ENCODE measurements at regions not wholly inside any gene's neighbourhood (a gene's known extent, or its start where the extent isn't known, plus 50 kb on each side); places are given as distances from the start of the nearest gene placed in this dataset.

GRCh38 chr5:173753307-173754168 lies 134.6 kb upstream of the CPEB4 start:
- TF ChIP-seq ZNF701 (tag by site-specific recombination; IDR thresholded peaks at IDR 0.05) (no peak), YY1 (tag by site-specific recombination; IDR thresholded peaks at IDR 0.05) (peak; percentile 59; the same call in 1 of the 2 replicates), PRDM1 (tag by site-specific recombination; IDR thresholded peaks at IDR 0.05) (0 out of 2 replicates have a peak, but pooled peaks have one; percentile 31), REST (tag by site-specific recombination; IDR thresholded peaks at IDR 0.05) (no peak), OSR2 (tag by site-specific recombination; IDR thresholded peaks at IDR 0.05) (peak; percentile 61), MYNN (tag by site-specific recombination; IDR thresholded peaks at IDR 0.05; ENCODE audit: borderline replicate concordance) (no peak), ZNF335 (tag by site-specific recombination; conservative IDR thresholded peaks at IDR 0.05) (peak; percentile 75), RBAK (tag by site-specific recombination; IDR thresholded peaks at IDR 0.05) (no peak), GFI1B (tag by site-specific recombination; IDR thresholded peaks at IDR 0.05) (no peak), CTCF (tag by site-specific recombination; IDR thresholded peaks at IDR 0.05) (no peak), ZNF549 (tag by site-specific recombination; IDR thresholded peaks at IDR 0.05) (no peak)
- TF ChIP-seq, protein P1, sequence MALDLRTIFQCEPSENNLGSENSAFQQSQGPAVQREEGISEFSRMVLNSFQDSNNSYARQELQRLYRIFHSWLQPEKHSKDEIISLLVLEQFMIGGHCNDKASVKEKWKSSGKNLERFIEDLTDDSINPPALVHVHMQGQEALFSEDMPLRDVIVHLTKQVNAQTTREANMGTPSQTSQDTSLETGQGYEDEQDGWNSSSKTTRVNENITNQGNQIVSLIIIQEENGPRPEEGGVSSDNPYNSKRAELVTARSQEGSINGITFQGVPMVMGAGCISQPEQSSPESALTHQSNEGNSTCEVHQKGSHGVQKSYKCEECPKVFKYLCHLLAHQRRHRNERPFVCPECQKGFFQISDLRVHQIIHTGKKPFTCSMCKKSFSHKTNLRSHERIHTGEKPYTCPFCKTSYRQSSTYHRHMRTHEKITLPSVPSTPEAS (tag by site-specific recombination; IDR thresholded peaks at IDR 0.05), result no peak
- TF ChIP-seq, protein P2, sequence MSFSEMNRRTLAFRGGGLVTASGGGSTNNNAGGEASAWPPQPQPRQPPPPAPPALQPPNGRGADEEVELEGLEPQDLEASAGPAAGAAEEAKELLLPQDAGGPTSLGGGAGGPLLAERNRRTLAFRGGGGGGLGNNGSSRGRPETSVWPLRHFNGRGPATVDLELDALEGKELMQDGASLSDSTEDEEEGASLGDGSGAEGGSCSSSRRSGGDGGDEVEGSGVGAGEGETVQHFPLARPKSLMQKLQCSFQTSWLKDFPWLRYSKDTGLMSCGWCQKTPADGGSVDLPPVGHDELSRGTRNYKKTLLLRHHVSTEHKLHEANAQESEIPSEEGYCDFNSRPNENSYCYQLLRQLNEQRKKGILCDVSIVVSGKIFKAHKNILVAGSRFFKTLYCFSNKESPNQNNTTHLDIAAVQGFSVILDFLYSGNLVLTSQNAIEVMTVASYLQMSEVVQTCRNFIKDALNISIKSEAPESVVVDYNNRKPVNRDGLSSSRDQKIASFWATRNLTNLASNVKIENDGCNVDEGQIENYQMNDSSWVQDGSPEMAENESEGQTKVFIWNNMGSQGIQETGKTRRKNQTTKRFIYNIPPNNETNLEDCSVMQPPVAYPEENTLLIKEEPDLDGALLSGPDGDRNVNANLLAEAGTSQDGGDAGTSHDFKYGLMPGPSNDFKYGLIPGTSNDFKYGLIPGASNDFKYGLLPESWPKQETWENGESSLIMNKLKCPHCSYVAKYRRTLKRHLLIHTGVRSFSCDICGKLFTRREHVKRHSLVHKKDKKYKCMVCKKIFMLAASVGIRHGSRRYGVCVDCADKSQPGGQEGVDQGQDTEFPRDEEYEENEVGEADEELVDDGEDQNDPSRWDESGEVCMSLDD (tag by site-specific recombination; IDR thresholded peaks at IDR 0.05), result no peak; the same call in 1 of the 2 replicates

All from HEK293 (cell line).